Prostate gland (tissue), 2 donors: ENCODE measurements at regions not wholly inside any gene's neighbourhood (a gene's known extent, or its start where the extent isn't known, plus 50 kb on each side); places are given as distances from the start of the nearest gene placed in this dataset.

Experiments
- POLR2A ChIP-seq: fragments of 450-650 bp; IDR thresholded peaks from one replicate; pipeline ENCODE4 v1.6.1; 2016; ENCODE audit warnings: antibody characterized with exemption, mild to moderate bottlenecking
- POLR2AphosphoS5 ChIP-seq: sonication (generic); formaldehyde crosslinking; IDR thresholded peaks from one replicate; pipeline ENCODE4 v1.6.1; 2017; ENCODE audit warnings: antibody characterized with exemption
- TF ChIP-seq, protein P1 (sequence below), 4 experiments: fragments of 200-600 bp in 2 of 4; fragments of 450-650 bp in 2 of 4; sonication (generic) in 2 of 4; IDR thresholded peaks; 1 replicate in 3 of 4; 2 replicates in 1 of 4; pipeline ENCODE4 v1.5.1; 2016 to 2019; ENCODE audit warnings: antibody characterized with exemption in 4 of 4, mild to moderate bottlenecking in 2 of 4, moderate library complexity in 2 of 4

DNA sequence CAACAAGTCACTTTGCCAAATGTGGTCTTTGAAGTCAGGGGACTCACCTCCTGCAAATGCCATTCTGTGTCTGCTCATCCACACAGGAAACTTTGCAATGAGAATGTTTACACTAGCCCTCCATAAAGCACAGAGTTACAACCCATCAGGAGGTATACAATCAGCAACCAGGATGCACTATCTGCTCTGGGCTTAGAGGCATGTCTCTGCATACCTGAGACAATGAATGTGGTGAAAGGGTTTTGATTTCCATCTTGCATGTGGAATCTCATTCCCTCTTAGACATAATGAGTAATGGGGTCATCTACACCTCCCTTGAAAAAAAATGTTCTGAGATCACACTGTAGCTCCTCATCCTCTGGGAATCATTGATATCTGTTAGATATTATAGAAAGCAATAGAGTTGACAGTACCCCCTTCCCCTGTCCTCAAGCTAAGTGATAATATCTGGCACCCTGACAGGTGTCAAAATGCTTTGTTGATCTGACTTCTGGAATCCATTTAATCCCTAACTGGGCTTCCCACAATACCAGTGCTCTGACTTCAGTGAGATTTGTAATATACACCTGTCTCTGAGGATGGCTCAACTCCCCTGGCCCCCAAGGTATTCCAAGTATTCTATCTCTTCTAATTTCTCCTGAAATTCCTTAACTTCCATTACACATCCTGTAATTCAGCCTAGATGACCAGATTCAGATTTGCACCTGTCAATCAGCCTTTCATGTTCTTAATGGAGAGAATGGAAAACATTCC, 163.4 kb upstream of the NLGN4Y start:
- TF ChIP-seq POLR2AphosphoS5 (no peak), POLR2A (no peak)
- TF ChIP-seq, protein P1, sequence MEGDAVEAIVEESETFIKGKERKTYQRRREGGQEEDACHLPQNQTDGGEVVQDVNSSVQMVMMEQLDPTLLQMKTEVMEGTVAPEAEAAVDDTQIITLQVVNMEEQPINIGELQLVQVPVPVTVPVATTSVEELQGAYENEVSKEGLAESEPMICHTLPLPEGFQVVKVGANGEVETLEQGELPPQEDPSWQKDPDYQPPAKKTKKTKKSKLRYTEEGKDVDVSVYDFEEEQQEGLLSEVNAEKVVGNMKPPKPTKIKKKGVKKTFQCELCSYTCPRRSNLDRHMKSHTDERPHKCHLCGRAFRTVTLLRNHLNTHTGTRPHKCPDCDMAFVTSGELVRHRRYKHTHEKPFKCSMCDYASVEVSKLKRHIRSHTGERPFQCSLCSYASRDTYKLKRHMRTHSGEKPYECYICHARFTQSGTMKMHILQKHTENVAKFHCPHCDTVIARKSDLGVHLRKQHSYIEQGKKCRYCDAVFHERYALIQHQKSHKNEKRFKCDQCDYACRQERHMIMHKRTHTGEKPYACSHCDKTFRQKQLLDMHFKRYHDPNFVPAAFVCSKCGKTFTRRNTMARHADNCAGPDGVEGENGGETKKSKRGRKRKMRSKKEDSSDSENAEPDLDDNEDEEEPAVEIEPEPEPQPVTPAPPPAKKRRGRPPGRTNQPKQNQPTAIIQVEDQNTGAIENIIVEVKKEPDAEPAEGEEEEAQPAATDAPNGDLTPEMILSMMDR (IDR thresholded peaks at IDR 0.05): no peak
